Keratinocyte (primary cell): ENCODE measurements at regions not wholly inside any gene's neighbourhood (a gene's known extent, or its start where the extent isn't known, plus 50 kb on each side); places are given as distances from the start of the nearest gene placed in this dataset.

Experiments
- DNase-seq: peaks from one replicate; pipeline ENCODE4 v3.0.0-alpha.2; 2011; ENCODE audit warnings: low read depth, missing footprints, low spot score
- FAIRE-seq: peaks from 2 replicates; lab custom pipeline; 2011; peaks lifted over from hg19 to GRCh38; lab: Jason Lieb, UNC
- H2AFZ ChIP-seq: 2 replicates; pipeline ENCODE4 v1.6.0; 2012; ENCODE audit warnings: low read length, control low read depth, inconsistent platforms; ENCODE audit not compliant: control insufficient read depth
- H3K27ac ChIP-seq: 2 replicates; pipeline ENCODE4 v1.5.1; 2011; ENCODE audit warnings: low read length; ENCODE audit not compliant: control insufficient read depth, insufficient read depth
- H3K27me3 ChIP-seq: 3 replicates; pipeline ENCODE4 v1.6.0; 2011; ENCODE audit warnings: low read length; ENCODE audit not compliant: control insufficient read depth, insufficient read depth; ENCODE audit errors: extremely low read depth
- H3K36me3 ChIP-seq, 2 experiments: 2 replicates in 1 of 2; 3 replicates in 1 of 2; pipeline ENCODE4 v1.5.1; 2011; ENCODE audit warnings: low read length in 2 of 2, mild to moderate bottlenecking in 1 of 2; ENCODE audit not compliant: control insufficient read depth in 2 of 2, insufficient read depth in 2 of 2; ENCODE audit errors: extremely low read depth in 1 of 2
- H3K4me1 ChIP-seq: 3 replicates; pipeline ENCODE4 v1.5.1; 2011; ENCODE audit warnings: low read length; ENCODE audit not compliant: control insufficient read depth, insufficient read depth; ENCODE audit errors: extremely low read depth
- H3K4me2 ChIP-seq: 3 replicates; pipeline ENCODE4 v1.6.0; 2011; ENCODE audit warnings: low read depth, low read length; ENCODE audit not compliant: control insufficient read depth, insufficient read depth; ENCODE audit errors: extremely low read depth
- H3K4me3 ChIP-seq, 3 experiments: fragments of 200-600 bp in 1 of 3; sonication (generic) in 1 of 3; 2 replicates in 2 of 3; 3 replicates in 1 of 3; pipeline ENCODE4 v1.5.1; 2011 to 2016; ENCODE audit warnings: low read length in 3 of 3, mild to moderate bottlenecking in 3 of 3, control low read depth in 2 of 3, inconsistent platforms in 1 of 3, low read depth in 1 of 3, mixed read lengths in 1 of 3, mixed run types in 1 of 3, moderate library complexity in 1 of 3; ENCODE audit not compliant: control insufficient read depth in 2 of 3, insufficient read depth in 2 of 3; ENCODE audit errors: extremely low read depth in 1 of 3
- H3K79me2 ChIP-seq: 2 replicates; pipeline ENCODE4 v1.6.0; 2012; ENCODE audit warnings: low read length; ENCODE audit not compliant: control insufficient read depth, insufficient read depth
- H3K9ac ChIP-seq: 3 replicates; pipeline ENCODE4 v1.6.0; 2011; ENCODE audit warnings: low read length; ENCODE audit not compliant: control insufficient read depth, insufficient read depth; ENCODE audit errors: extremely low read depth
- H3K9me1 ChIP-seq: 3 replicates; pipeline ENCODE4 v1.6.0; 2011; ENCODE audit warnings: low read length; ENCODE audit not compliant: control insufficient read depth, insufficient read depth; ENCODE audit errors: extremely low read depth
- H3K9me3 ChIP-seq: 2 replicates; pipeline ENCODE4 v1.5.1; 2012; ENCODE audit warnings: low read depth, low read length; ENCODE audit not compliant: control insufficient read depth
- H4K20me1 ChIP-seq: 3 replicates; pipeline ENCODE4 v1.6.0; 2011; ENCODE audit warnings: low read length; ENCODE audit not compliant: control insufficient read depth, insufficient read depth; ENCODE audit errors: extremely low read depth
- EZH2 ChIP-seq: IDR thresholded peaks from one replicate; pipeline ENCODE4 v1.6.1; 2012; ENCODE audit warnings: inconsistent platforms, mild to moderate bottlenecking, low read length, moderate library complexity
- dilution Hi-C: fragments of 300-500 bp; cut with MboI; formaldehyde crosslinking; loops from one replicate; pipeline ENCODE4 v1.7.0; 2020; ENCODE audit warnings: low sequenced_read_pairs; ENCODE audit not compliant: extremely low pct_ligation_motif_present
- TF ChIP-seq, protein P1 (sequence below), 3 experiments: IDR thresholded peaks in 1 of 3; conservative IDR thresholded peaks in 1 of 3; optimal IDR thresholded peaks in 1 of 3; 2 replicates in 2 of 3; 3 replicates in 1 of 3; pipeline versions ENCODE3 to v1.5.1; 2011; ENCODE audit warnings: low read length in 3 of 3, mild to moderate bottlenecking in 3 of 3, moderate library complexity in 2 of 3, control low read depth in 1 of 3, inconsistent platforms in 1 of 3; ENCODE audit not compliant: insufficient read depth in 2 of 3; ENCODE audit errors: extremely low read depth in 1 of 3

DNA sequence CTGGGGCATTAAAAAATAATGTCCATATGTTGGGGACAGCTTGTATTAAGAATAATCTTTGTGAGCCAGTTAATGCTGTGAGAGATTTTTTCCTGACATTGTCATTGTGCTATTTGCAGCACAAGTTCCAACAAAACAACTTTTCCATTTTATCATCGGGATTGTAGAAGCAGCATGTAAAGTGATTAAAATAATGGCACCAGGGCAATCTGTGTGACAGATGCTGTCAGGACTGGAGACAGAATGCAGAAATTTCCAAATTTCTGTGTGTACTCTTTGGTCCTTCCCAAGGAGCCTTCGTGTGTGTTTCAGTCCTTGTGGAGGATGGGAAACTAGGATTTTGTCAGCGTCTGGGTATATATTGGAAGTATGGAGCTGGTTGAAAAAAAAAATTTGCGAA lies 101.5 kb upstream of the LIMCH1 start:
- Histone ChIP-seq H3K4me3 (no peak overlapping the region), H2AFZ (no peak overlapping the region), H3K27me3 (no peaks in the 10 kb centered on the region), H3K9ac (no peak overlapping the region), H3K4me1 (no peaks in the 10 kb centered on the region), H3K4me2 (no peak overlapping the region), H3K9me1 (no peaks in the 10 kb centered on the region), H4K20me1 (no peaks in the 10 kb centered on the region), H3K27ac (no peak overlapping the region), H3K9me3 (no peaks in the 10 kb centered on the region), H3K36me3 (no peaks in the 10 kb centered on the region), H3K79me2 (no peaks in the 10 kb centered on the region)
- FAIRE-seq, result no peak
- dilution Hi-C loops, result no loop called here
- no peak for DNase-seq
- no peak for TF ChIP-seq EZH2
- TF ChIP-seq, protein P1, sequence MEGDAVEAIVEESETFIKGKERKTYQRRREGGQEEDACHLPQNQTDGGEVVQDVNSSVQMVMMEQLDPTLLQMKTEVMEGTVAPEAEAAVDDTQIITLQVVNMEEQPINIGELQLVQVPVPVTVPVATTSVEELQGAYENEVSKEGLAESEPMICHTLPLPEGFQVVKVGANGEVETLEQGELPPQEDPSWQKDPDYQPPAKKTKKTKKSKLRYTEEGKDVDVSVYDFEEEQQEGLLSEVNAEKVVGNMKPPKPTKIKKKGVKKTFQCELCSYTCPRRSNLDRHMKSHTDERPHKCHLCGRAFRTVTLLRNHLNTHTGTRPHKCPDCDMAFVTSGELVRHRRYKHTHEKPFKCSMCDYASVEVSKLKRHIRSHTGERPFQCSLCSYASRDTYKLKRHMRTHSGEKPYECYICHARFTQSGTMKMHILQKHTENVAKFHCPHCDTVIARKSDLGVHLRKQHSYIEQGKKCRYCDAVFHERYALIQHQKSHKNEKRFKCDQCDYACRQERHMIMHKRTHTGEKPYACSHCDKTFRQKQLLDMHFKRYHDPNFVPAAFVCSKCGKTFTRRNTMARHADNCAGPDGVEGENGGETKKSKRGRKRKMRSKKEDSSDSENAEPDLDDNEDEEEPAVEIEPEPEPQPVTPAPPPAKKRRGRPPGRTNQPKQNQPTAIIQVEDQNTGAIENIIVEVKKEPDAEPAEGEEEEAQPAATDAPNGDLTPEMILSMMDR (optimal IDR thresholded peaks at IDR 0.05 in 1 of 3, IDR thresholded peaks at IDR 0.05 in 1 of 3, conservative IDR thresholded peaks at IDR 0.05 in 1 of 3; ENCODE audit: extremely low read depth in 1 of 3, insufficient read depth in 2 of 3, low read length in 3 of 3), result no peak

DNA sequence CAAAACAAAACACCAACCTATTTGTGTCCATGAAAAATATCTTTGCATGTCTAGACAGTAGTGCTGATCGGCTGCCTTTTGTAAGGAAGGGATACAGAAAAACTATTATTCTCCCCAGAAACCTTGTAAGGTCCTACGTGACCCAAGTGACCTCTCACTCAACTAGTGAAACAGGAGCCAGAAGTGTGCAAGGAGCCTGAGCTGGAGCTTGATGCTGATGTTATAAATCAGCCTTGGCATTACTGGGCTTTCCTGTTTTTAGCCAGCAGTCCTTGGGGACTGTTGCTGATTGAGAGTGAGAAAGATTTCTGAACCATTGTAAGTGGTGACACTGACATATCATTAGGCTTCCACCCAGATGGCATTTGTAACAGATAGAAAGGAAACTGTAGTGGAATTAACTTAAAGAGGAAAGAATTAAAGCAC lies 100.8 kb upstream of the LIMCH1 start:
- H3K27me3 ChIP-seq, result no peaks in the 10 kb centered on the region
- no peaks in the 10 kb centered on the region for H4K20me1 ChIP-seq
- H3K4me1 ChIP-seq, result no peaks in the 10 kb centered on the region
- no peaks in the 10 kb centered on the region for H3K79me2 ChIP-seq
- TF ChIP-seq, protein P1 (optimal IDR thresholded peaks at IDR 0.05 in 1 of 3, IDR thresholded peaks at IDR 0.05 in 1 of 3, conservative IDR thresholded peaks at IDR 0.05 in 1 of 3; ENCODE audit: extremely low read depth in 1 of 3, insufficient read depth in 2 of 3, low read length in 3 of 3), result no peak
- TF ChIP-seq EZH2, result no peak
- no peak overlapping the region for H3K9ac ChIP-seq
- H2AFZ ChIP-seq, result no peak overlapping the region
- no peaks in the 10 kb centered on the region for H3K36me3 ChIP-seq
- H3K4me3 ChIP-seq, result no peak overlapping the region
- dilution Hi-C loops, result no loop called here
- FAIRE-seq (no peak), DNase-seq (no peak)
- no peaks in the 10 kb centered on the region for H3K9me3 ChIP-seq
- no peaks in the 10 kb centered on the region for H3K9me1 ChIP-seq
- H3K4me2 ChIP-seq, result no peak overlapping the region
- H3K27ac ChIP-seq, result no peak overlapping the region
